Choroid plexus epithelial cell (primary cell): ENCODE measurements at regions not wholly inside any gene's neighbourhood (a gene's known extent, or its start where the extent isn't known, plus 50 kb on each side); places are given as distances from the start of the nearest gene placed in this dataset.

Experiments
- DNase-seq: peaks from one replicate; pipeline ENCODE4 v3.0.0-alpha.2; 2010; ENCODE audit warnings: low read depth
- H3K4me3 ChIP-seq: 2 replicates; pipeline ENCODE4 v1.5.1; 2011; ENCODE audit warnings: low read depth, mild to moderate bottlenecking, control low read depth, low read length, moderate library complexity
- CTCF ChIP-seq: conservative IDR thresholded peaks from 2 replicates; pipeline ENCODE4 v1.5.1; 2011; ENCODE audit warnings: low read depth, mild to moderate bottlenecking, control low read depth, inconsistent platforms, low read length, moderate library complexity

DNA sequence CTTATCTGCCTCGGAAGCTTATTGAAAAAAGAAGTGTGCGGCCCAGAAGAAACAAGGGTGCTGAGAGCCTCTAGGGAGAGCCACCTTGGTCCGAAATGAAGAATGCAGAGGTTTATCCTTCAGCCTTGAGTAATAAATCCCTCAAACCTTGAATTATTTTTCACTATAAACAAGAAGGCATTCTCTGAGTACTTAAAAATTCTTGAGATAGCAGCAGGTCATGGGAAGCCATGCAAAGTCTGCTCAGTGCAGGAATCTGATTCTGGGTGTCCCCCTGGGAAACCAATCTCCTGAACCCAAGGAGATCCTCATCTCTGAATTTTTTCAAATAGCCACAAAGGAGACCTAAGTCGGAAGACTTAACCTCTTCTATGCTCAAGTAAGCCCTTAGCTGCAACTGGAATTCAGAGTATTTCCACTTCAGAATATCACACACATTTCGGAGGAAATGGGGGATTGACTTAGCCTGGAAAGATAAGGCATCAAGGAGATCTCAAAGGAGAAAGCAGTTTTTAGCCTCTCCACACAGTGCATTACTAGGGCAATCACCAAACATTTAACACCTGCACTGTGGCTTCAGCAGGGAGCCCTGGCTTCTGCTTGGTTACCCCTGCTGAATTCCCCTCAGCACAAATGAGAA, 365.0 kb downstream of the ETS1 start:
- peak; percentile 66 for DNase-seq
- no peak for TF ChIP-seq CTCF
- no peak overlapping the region for H3K4me3 ChIP-seq

GRCh38 chr11:128219731-128220120, 367.6 kb downstream of the ETS1 start:
- no peak for TF ChIP-seq CTCF
- DNase-seq: no peak
- no peak overlapping the region for H3K4me3 ChIP-seq

GRCh38 chr11:128216198-128216597, 371.2 kb downstream of the ETS1 start:
- TF ChIP-seq CTCF: no peak

DNA sequence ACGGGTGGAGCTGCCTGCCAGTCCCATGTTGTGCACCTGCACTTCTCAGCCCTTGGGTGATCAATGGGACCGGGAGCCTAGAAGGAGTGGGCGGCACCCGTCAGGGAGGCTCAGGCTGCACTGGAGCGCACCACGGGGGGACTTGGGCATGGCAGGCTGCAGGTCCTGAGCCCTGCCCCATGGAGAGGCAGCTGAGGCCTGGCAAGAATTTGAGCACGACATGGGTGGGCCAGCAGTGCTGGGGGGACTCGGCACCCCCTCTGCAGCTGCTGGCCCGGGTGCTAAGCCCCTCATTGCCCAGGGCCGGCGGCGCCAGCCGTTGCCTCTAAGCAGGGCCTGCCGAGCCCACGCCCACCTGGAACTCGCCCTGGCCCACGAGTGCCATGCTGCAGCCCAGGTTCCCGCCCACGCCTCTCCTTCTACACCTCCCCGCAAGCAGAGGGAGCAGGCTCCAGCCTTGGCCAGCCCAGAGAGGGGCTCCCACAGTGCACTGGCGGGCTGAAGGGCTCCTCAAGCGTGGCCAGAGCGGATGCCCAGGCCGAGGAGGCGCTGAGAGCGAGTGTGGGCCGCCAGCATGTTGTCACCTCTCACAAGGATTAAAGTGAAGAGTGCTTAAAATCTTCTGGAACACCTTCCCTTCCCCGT, 372.0 kb downstream of the ETS1 start:
- DNase-seq: no peak
- H3K4me3 ChIP-seq: no peak overlapping the region
- TF ChIP-seq CTCF: no peak

More at GRCh38 chr11:128216198-128216597, 371.2 kb downstream of the ETS1 start:
- no peak overlapping the region for H3K4me3 ChIP-seq
- DNase-seq: no peak

DNA sequence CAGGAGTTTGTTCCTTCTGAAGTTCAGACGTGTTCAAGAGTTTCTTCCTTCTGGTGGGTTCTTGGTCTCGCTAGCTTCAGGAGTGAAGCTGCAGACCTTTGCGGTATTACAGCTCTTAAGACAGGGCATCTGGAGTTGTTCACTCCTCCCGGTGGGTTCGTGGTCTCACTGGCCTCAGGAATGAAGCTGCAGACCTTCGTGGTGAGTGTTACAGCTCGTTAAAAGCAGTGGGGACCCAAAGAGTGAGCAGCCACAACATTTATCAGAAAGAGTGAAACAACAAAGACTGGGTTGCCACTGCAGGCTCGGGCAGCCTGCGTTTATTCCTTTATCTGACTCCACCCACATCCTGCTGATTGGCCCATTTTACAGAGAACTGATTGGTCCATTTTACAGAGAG, 373.1 kb downstream of the ETS1 start:
- no peak for TF ChIP-seq CTCF
- DNase-seq: no peak

GRCh38 chr11:128213461-128213860, 373.9 kb downstream of the ETS1 start:
- no peak overlapping the region for H3K4me3 ChIP-seq
- TF ChIP-seq CTCF: no peak
- DNase-seq: no peak

More for the DNA sequence above, 373.1 kb downstream of the ETS1 start:
- H3K4me3 ChIP-seq: no peak overlapping the region

DNA sequence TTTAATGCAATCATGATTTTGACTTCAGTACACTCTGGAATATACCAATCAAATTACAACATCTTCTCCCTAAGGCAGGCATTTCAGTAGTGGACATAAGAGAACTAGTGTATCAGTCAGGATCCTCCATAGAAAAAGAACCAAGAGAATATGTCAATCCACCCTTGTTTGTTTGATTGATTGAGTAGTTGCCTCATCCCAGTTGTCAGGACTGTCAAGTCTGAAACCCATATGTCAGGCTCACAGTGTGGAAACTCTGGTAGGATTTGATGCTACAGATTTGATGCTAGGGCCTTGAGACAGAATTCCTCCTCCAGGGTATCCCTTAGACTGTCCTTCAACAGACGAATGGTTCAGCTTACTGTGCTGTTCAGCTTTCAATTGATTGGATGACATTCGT, 375.0 kb downstream of the ETS1 start:
- DNase-seq: no peak
- H3K4me3 ChIP-seq: no peak overlapping the region
- TF ChIP-seq CTCF: no peak
